NCI-H2029 (cell line): ENCODE measurements at regions not wholly inside any gene's neighbourhood (a gene's known extent, or its start where the extent isn't known, plus 50 kb on each side); places are given as distances from the start of the nearest gene placed in this dataset.
"Not testable (repeated sequence)": the region's sequence is repeated elsewhere in the genome, so short reads cannot be mapped to it uniquely, and the experiment has no call there.

Experiments used
- DNase-seq: peaks from one replicate; lab custom pipeline; 2025; lab: John Stamatoyannopoulos, UW

- DNase-seq, result no peak
These were observed 93.7 kb upstream of the SRSF6 start for GRCh38 chr20:43364001-43364400.

GRCh38 chr20:43363506-43363905 is 94.2 kb upstream of the SRSF6 start:
- DNase-seq, result no peak

- DNase-seq, result no peak
These were observed 96.2 kb upstream of the SRSF6 start for GRCh38 chr20:43361526-43361925.

- no peak for DNase-seq
These were observed 97.7 kb upstream of the SRSF6 start for GRCh38 chr20:43360016-43360415.

- DNase-seq, result no peak
These were observed 98.9 kb upstream of the SRSF6 start for GRCh38 chr20:43358811-43359210.

- no peak for DNase-seq
These were observed 100.3 kb upstream of the SRSF6 start for GRCh38 chr20:43357352-43357751.

- no peak for DNase-seq
These were observed 102.1 kb upstream of the SRSF6 start for GRCh38 chr20:43355610-43356009.

GRCh38 chr20:43352996-43353395 is 104.7 kb upstream of the SRSF6 start:
- no peak for DNase-seq

- DNase-seq, result not testable (repeated sequence)
These were observed 107.0 kb upstream of the SRSF6 start for GRCh38 chr20:43350694-43351093.

GRCh38 chr20:43349841-43350240 is 107.9 kb upstream of the SRSF6 start:
- no peak for DNase-seq

- DNase-seq, result not testable (repeated sequence)
These were observed 109.9 kb upstream of the SRSF6 start for GRCh38 chr20:43347839-43348238.

GRCh38 chr20:43345676-43346075 is 112.0 kb upstream of the SRSF6 start:
- no peak for DNase-seq

- DNase-seq, result no peak
These were observed 116.2 kb upstream of the SRSF6 start for GRCh38 chr20:43341511-43341910.

- no peak for DNase-seq
These were observed 120.7 kb upstream of the SRSF6 start for GRCh38 chr20:43337036-43337435.

GRCh38 chr20:43334080-43334479 is 123.6 kb upstream of the SRSF6 start:
- no peak for DNase-seq

- DNase-seq, result no peak
These were observed 125.8 kb upstream of the SRSF6 start for GRCh38 chr20:43331906-43332305.

GRCh38 chr20:43328697-43329096 is 129.0 kb upstream of the SRSF6 start:
- DNase-seq, result no peak

- not testable (repeated sequence) for DNase-seq
These were observed 130.5 kb upstream of the SRSF6 start for GRCh38 chr20:43327234-43327633.

- DNase-seq, result no peak
These were observed 131.8 kb upstream of the SRSF6 start for GRCh38 chr20:43325926-43326325.

- no peak for DNase-seq
These were observed 133.9 kb upstream of the PTPRT start for GRCh38 chr20:43323592-43323991.

- peak; percentile 14 for DNase-seq
These were observed 133.1 kb upstream of the PTPRT start for GRCh38 chr20:43322851-43323250.

- DNase-seq, result no peak
These were observed 130.8 kb upstream of the PTPRT start for GRCh38 chr20:43320536-43320935.

- DNase-seq, result no peak
These were observed 129.1 kb upstream of the PTPRT start for GRCh38 chr20:43318755-43319297.

- DNase-seq, result no peak
These were observed 126.6 kb upstream of the PTPRT start for GRCh38 chr20:43316271-43316670.

- no peak for DNase-seq
These were observed 119.6 kb upstream of the PTPRT start for GRCh38 chr20:43309266-43309665.
